Ovary (tissue), 7 donors: ENCODE measurements at regions not wholly inside any gene's neighbourhood (a gene's known extent, or its start where the extent isn't known, plus 50 kb on each side); places are given as distances from the start of the nearest gene placed in this dataset.

Experiments
- DNase-seq, 5 donors: peaks; one replicate each; pipeline ENCODE4 v3.0.0-alpha.2; 2019 to 2020
- H3K27ac ChIP-seq, 2 donors: fragments of 200-600 bp; one replicate each; pipeline versions ENCODE4 v1.5.1 to v1.8.0; 2019 to 2022
- H3K27me3 ChIP-seq: fragments of 200-600 bp; one replicate; pipeline ENCODE4 v1.8.0; 2022
- H3K36me3 ChIP-seq: fragments of 200-600 bp; sonication (generic); one replicate; pipeline ENCODE4 v1.5.1; 2019
- H3K4me1 ChIP-seq: one replicate; pipeline ENCODE4 v1.8.1; 2013; ENCODE audit warnings: mild to moderate bottlenecking, moderate library complexity; ENCODE audit not compliant: insufficient read depth
- H3K4me3 ChIP-seq: fragments of 200-600 bp; sonication (generic); one replicate; pipeline ENCODE4 v1.5.1; 2017
- H3K9me3 ChIP-seq, 2 donors: fragments of 200-600 bp in 1 of 2; sonication (generic) in 1 of 2; one replicate each; pipeline versions ENCODE4 v1.5.1 to v1.8.1; 2013 to 2019; ENCODE audit warnings: mild to moderate bottlenecking in 1 of 2, moderate library complexity in 1 of 2
- CTCF ChIP-seq, 3 donors: fragments of 450-650 bp in 2 of 3; fragments of 200-600 bp in 1 of 3; IDR thresholded peaks; one replicate each; pipeline versions ENCODE4 v1.5.1 to v1.8.0; 2016 to 2022; ENCODE audit warnings: antibody characterized with exemption in 3 of 3, mild to moderate bottlenecking in 1 of 3
- EP300 ChIP-seq: sonication (generic); formaldehyde crosslinking; IDR thresholded peaks from one replicate; pipeline ENCODE4 v1.6.1; 2017; ENCODE audit warnings: antibody characterized with exemption
- POLR2A ChIP-seq: fragments of 450-650 bp; IDR thresholded peaks from one replicate; pipeline ENCODE4 v1.6.1; 2017; ENCODE audit warnings: antibody characterized with exemption, mild to moderate bottlenecking, moderate library complexity
- WGBS, 3 donors: extraction: QIAGEN DNeasy Blood & Tissue Kit in 1 of 3; methylation state at CpG; one replicate each; pipeline versions ENCODE4 v1.1.5 to v1.1.7; 2013 to 2017; 5-methylcytosine and 5-hydroxymethylcytosine counted together
- intact Hi-C, 4 donors: fragments of 100-400 bp; cut with DNase I; formaldehyde crosslinking; loops; one replicate each; pipeline versions ENCODE4 v1.11.0 to v1.15.1; 2022 to 2023
- donor health status: DM: no; HTN: no; CAD: no; lungs with moderate emphysema.
- donor health status: DM: no; HTN: no; CAD: no.
- donor health status: Bipolar disorder and iron deficiency.
- donor health status: DM: no; HTN: no; CAD: no.
- donor health status: DM: yes; HTN: yes; CAD: no.

DNA sequence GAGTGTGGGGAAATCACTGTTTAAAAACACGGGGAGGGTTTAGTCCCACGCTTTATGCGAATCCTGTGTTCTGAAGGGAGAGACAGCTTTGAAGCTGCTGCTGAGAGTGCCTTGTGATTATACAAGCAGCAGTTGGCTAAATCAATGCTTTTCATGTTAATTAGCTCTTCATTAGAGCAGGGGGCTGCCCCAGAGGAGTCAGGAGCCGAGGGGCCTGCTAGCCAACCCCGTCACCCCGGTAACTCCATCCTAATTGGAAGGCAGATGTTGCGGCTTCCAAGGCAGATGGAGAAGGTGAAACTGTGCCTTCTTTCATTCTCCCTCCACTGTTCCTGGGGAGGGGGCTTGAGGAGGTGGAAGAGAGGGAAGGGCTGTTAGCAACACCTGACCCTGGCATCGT is 92.4 kb upstream of the ANKRD34C start:
- intact Hi-C loops, result loop anchor here in 1 of 4 donors (10.0 kb wide), 1 partner anchor 155 kb away; no protein-coding TSS in a partner anchor
- no peak overlapping the region for H3K4me3 ChIP-seq
- no peak for DNase-seq
- H3K27ac ChIP-seq, result no peak overlapping the region
- H3K36me3 ChIP-seq, result no peaks in the 10 kb centered on the region
- 66 to 73% (median 67%) methylated on average over 8 of the region's 8 CpGs for WGBS, 3 donors
- H3K9me3 ChIP-seq, result no peaks in the 10 kb centered on the region
- H3K27me3 ChIP-seq, result no peaks in the 10 kb centered on the region
- H3K4me1 ChIP-seq, result no peaks in the 10 kb centered on the region
- TF ChIP-seq POLR2A (no peak), CTCF (IDR thresholded peaks at IDR 0.05) (no peak), EP300 (no peak)

DNA sequence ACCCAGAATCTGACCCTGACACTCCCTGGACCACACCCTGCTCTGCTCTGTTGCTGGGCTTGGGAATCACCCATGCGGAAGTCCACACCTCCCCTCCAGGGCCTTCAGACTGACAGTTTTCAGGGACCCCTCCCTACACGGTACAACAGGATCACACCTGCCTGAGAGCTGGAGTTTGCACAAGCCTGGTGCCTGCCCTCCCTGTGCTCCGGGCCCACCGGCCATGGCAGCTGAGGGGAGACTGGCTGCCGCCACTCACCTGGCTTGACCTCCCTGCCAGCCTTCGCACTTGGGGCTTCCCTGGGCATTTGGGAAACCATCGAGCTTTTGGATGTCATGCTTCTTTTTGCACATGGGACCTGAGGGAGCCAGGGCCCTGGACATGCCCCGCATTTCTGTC is 95.9 kb upstream of the ANKRD34C start:
- Histone ChIP-seq H3K27me3 (no peaks in the 10 kb centered on the region), H3K4me1 (no peaks in the 10 kb centered on the region), H3K9me3 (no peaks in the 10 kb centered on the region), H3K4me3 (no peak overlapping the region), H3K36me3 (no peaks in the 10 kb centered on the region), H3K27ac (no peak overlapping the region)
- intact Hi-C loops, result loop anchor here (5.0 to 10.0 kb wide), 5 partner anchors 152 to 569 kb away; partner anchors contain the start of gene CHRNA3 (in 1 of the 4)
- TF ChIP-seq POLR2A (no peak), CTCF (IDR thresholded peaks at IDR 0.05) (no peak), EP300 (no peak)
- no peak for DNase-seq
- WGBS, 3 donors, result 91 to 94% (median 91%) methylated on average over 8 of the region's 8 CpGs

- DNase-seq, result no peak
- 84 to 88% (median 85%) methylated on average over 7 of the region's 7 CpGs for WGBS, 3 donors
- intact Hi-C loops, result loop anchor here (2.0 to 10.0 kb wide), 6 partner anchors 150 to 568 kb away; partner anchors contain the start of gene CHRNA3 (in 1 of the 4)
- no peaks in the 10 kb centered on the region for H3K27me3 ChIP-seq
- no peak for TF ChIP-seq POLR2A
- no peak for TF ChIP-seq CTCF (IDR thresholded peaks at IDR 0.05)
- no peak for TF ChIP-seq EP300
- no peaks in the 10 kb centered on the region for H3K4me1 ChIP-seq
- no peak overlapping the region for H3K27ac ChIP-seq
- H3K9me3 ChIP-seq, result no peaks in the 10 kb centered on the region
- no peak overlapping the region for H3K4me3 ChIP-seq
- H3K36me3 ChIP-seq, result no peaks in the 10 kb centered on the region
Measured at GRCh38 chr15:79185199-79185598, 94.6 kb upstream of the RASGRF1 start.

DNA sequence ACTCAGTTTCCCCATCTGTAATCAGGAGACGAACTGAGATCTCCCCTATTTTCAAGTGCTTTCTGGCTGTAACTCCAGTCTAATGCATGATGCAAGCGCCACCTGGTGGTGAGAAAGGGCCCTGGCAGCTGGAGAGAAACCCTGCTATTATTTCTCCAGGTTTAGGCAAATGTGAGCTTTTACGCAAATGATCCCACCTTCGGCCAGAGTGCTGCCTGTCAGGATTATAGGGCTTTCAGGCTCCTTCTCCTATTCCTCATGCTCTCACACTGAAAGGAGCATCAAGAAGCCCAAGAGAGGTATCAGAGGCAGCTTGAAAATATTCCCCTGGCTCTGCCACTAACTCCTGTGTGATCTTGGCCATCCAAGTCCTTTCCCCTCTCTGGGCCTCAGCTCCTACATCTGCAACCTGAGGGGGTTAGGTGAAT is 93.9 kb upstream of the RASGRF1 start:
- WGBS, 3 donors, result 4 to 7% (median 5%) methylated on average over 4 of the region's 4 CpGs
- no peaks in the 10 kb centered on the region for H3K9me3 ChIP-seq
- peak; percentile 62 to 83 (median 77) for DNase-seq
- no peak overlapping the region for H3K4me3 ChIP-seq
- TF ChIP-seq POLR2A (no peak), CTCF (IDR thresholded peaks at IDR 0.05) (peak; percentile 73 to 96 (median 91)), EP300 (no peak)
- intact Hi-C loops, result loop anchor here in 3 of 4 donors (2.0 to 10.0 kb wide), 6 partner anchors 150 to 567 kb away; partner anchors contain the start of gene CHRNA3 (in 1 of the 3)
- H3K27me3 ChIP-seq, result no peaks in the 10 kb centered on the region
- no peak overlapping the region for H3K27ac ChIP-seq
- H3K36me3 ChIP-seq, result no peaks in the 10 kb centered on the region
- H3K4me1 ChIP-seq, result no peaks in the 10 kb centered on the region
